Caki2 (cell line): ENCODE measurements at regions not wholly inside any gene's neighbourhood (a gene's known extent, or its start where the extent isn't known, plus 50 kb on each side); places are given as distances from the start of the nearest gene placed in this dataset.

Experiments used
- DNase-seq: peaks from one replicate; pipeline ENCODE4 v3.0.0-alpha.2; 2015; ENCODE audit warnings: low read depth
- in situ Hi-C: cut with HindIII; loops from 2 replicates; pipeline ENCODE4 v1.10.0; 2016; ENCODE audit warnings: low sequenced_read_pairs, low pct_unique_long_range_greater_than_20kb, mixed read lengths

DNA sequence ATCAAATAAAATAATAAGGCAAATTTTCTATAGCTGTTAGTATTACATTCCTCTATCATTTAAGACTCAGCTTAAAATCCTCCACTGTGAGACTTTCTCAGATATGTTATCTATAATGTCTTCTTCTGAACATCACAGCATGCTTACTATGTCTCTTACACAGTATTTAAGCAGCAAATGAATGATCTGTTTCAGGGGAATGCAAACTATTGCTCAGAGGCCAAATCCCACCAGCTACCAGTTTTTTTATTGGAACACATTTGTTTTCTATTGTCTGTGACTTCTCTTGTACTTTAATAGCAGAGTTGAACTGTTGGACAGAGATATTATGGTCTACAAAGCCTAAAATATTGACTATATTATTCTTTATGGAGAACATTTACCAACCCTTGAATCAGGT lies 59.6 kb downstream of the C3orf38 start:
- in situ Hi-C loops: no loop called here
- DNase-seq: no peak

DNA sequence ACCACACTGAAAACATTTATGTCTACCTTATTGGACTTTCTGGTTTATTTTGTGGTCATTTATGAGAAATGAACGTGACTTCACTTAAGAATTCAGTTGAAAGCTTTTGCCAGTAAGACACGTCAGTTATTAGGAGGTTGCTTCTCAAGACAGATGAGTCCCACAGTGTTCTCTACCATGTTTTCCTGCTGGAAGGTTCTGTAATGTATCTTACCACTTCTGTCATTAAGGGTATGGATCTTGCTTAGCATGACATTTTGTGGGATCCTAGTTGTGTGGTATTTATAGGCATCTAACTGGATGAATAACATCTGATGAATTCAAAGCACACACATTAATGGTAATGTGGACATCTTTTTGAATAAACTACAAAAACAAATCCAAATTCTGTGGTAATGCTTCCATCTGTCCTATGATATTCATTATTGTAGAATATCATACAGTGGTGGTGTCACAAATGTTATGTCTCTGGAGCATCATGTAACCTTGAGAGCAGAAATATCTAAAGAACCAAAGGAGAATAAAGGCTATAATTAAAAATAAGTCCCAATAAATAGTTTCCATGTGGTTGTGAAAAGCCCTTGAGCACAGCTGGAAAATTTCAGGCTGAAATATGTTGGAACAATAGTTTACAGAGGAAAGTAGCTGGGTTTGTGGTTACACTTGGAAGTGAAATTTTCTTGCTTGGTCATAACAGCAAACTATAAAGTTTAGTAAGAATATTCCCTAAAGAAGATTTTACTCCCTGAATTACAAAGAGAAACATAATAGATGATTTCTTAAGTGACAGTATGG lies 61.5 kb downstream of the C3orf38 start:
- DNase-seq: no peak
- in situ Hi-C loops: no loop called here

DNA sequence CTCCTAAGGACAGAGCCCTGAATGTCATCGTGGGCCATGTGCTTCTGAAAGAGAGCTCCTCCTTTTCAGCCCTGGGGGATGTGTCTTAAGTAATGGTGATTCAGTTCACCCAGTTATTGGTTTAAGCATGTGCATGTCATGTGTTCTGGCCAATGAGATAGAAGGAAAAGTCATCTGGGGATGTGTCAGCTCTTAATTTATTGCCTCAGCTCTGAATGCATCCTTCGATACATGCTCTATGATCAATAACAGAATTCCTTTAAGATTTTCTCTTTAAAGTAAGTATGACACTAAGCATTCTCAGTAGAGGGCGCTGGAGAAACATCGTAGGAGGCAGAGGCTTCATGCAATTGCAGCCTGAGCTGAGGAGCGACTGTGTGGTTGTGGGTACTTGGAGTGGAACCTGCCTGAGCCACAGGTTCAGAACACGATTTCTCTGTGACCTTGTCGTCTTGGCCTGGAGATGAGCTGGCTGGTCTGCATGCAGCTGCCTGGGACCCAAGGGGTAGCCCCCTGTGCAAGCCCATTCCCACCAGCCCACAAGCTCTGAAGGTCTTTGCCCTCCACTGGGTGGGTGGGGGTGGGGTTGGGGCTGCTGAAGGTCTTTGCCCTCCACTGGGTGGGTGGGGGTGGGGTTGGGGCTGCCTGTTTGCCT lies 69.5 kb downstream of the C3orf38 start:
- in situ Hi-C loops: no loop called here
- DNase-seq: no peak

- no peak for DNase-seq
- in situ Hi-C loops: no loop called here
Observed at GRCh38 chr3:88220126-88220525, 70.4 kb downstream of the C3orf38 start.

DNA sequence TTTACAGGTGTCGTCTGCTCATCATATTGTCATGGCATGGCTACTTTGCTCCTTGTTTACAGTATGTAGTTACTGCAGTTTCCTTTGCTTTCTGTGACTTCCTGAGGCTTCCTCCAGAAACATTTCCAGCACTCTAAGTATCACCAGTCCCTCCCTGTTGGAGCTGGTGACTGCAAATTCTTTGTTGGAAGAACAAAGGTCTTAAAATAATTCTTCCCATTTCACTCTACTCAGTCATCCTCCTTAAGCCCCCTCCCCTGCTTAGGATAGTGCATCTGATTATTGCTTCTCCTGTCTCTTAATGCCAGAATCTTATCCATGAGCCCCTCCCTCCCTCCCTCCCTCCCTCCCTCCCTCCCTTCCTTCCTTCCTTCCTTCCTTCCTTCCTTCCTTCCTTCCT lies 72.0 kb downstream of the C3orf38 start:
- DNase-seq: no peak
- in situ Hi-C loops: no loop called here

DNA sequence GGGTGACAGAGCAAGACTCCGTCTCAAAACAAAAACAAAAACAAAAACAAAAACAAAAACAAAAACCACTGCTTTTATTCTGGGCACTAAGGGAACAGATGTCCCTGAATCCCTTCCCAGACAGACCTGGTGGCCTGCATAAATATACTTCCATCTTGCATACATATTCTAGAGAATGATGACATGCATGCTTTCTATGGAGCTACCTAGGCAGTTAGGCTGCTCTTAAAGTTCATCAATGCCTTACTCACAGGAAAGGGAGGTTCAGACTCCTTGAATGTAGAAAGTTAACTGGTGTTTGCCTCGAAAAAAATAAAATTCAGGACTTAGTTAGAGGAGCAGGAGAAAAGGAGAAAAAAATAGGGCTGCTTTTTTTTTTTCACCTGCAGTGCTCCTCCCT lies 72.6 kb downstream of the C3orf38 start:
- in situ Hi-C loops: no loop called here

GRCh38 chr3:88225326-88226008 lies 75.7 kb downstream of the C3orf38 start:
- in situ Hi-C loops: no loop called here
- no peak for DNase-seq

More for the DNA sequence above, 72.6 kb downstream of the C3orf38 start:
- no peak for DNase-seq

DNA sequence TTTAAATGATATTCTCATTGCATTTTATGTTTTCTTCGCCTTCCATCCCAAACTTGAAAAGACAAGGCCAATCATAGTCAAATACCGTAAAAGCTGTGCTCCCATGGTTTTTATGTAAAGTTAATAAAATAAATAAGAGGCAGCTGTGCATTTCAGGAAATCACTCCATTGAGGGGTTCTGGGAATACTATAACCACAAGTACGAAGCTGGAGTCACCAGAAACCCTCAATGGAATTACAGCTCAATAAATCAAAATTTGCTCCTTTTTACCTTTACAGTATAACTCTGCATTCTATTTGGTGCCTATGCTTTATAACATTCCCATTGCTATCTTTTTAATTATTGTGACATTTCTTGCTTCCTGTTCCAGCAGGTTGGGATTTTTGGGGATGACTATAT lies 77.2 kb downstream of the C3orf38 start:
- in situ Hi-C loops: no loop called here
- no peak for DNase-seq

DNA sequence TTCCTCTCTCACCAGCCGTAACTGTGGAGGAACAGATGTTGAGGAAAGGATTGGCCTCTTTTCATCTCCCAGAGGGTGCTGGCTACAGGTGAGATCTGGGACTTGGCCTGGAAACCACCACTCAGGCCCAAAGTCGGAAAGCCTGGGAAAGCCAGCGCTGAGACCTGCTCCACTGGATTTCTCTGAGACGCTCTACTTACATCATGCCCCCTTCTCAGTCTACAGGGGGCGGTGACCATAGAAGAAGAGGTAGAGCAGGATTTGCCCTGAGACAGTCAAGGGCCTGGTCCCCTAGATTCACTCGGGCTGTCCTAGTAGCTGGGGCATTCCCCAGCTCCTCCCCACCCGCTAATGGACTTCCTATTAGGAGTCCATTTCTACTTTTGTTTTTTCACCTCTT lies 80.9 kb downstream of the C3orf38 start:
- in situ Hi-C loops: no loop called here
- no peak for DNase-seq

DNA sequence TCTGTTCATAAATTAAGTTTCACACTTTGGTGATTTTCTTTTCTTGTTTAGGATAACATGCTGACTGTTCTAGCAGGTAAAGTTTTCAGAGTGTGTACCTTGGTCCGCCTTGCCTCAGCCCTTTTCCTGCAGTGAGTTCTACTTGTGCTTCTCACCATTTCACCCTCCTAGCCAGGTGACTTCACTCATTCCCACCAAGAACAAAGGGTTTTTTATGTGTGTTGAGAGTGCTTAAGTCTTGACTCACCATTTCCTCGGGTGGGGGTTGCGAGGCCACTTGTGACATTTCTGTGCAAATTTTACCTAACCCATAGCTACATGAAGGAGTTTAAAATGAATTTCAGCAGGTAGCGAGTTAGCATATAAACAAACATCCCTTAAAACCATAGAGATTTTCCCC lies 81.4 kb downstream of the C3orf38 start:
- DNase-seq: no peak

GRCh38 chr3:88231632-88232031 lies 81.9 kb downstream of the C3orf38 start:
- in situ Hi-C loops: no loop called here
- DNase-seq: no peak

More for the DNA sequence above, 81.4 kb downstream of the C3orf38 start:
- in situ Hi-C loops: no loop called here

DNA sequence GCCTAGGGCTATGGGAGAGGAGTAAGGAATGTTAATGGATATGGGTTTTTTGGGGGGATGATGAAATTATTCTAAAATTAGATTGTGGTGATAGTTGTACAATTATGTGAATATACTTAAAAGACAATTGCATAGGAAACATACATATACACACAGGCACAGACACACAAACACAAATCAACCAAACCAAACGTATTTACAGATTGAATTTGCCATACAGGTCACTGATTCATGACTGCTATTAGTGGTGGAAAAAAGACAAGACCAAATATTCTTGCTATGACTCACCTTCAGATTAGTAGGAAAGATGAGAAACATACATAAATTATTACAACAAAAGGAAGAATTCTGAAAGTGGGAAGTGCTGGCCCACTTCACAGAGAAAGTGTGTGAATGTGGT lies 85.3 kb downstream of the C3orf38 start:
- in situ Hi-C loops: no loop called here
- no peak for DNase-seq

GRCh38 chr3:88239870-88240269 lies 90.1 kb downstream of the C3orf38 start:
- in situ Hi-C loops: no loop called here
- DNase-seq: no peak

GRCh38 chr3:88248658-88249057 lies 98.9 kb downstream of the C3orf38 start:
- in situ Hi-C loops: no loop called here
- no peak for DNase-seq

GRCh38 chr3:88259045-88259444 lies 109.3 kb downstream of the C3orf38 start:
- in situ Hi-C loops: no loop called here
- no peak for DNase-seq

- in situ Hi-C loops: no loop called here
Observed at GRCh38 chr3:88262527-88262926, 112.8 kb downstream of the C3orf38 start.

DNA sequence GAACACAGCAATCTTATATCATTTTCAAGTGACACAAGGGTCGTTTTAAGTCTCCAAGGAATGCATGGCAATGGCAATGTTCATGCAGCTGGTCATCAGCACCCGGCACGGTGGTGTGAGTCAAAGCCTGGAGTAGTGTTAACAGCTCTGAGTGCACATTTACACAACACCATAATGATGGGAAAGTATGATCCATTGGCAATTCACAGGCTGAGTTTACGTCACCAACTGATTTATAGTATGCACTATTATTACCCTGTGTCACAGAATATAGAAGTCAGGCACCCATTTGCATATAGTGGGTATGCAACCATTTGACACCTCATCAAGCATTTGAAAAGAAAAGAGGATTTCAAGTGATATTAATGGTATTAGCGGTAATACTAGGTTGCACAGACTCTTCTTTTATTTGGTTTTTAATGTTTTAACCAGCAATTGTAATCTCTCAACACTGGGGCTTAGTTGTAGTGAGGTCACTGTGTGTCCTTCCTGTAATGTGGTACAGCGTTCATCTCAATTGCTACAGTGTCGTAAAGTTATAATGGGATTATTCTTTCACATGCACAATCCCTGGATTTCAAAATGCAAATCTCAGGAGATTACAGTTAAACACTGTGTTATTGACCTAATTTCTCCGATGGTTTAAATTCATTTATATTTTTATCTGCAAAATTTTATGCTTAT lies 113.8 kb downstream of the C3orf38 start:
- in situ Hi-C loops: no loop called here
- no peak for DNase-seq

More at GRCh38 chr3:88262527-88262926, 112.8 kb downstream of the C3orf38 start:
- no peak for DNase-seq

- DNase-seq: no peak
- in situ Hi-C loops: no loop called here
Observed at GRCh38 chr3:88267441-88267840, 117.7 kb downstream of the C3orf38 start.

- DNase-seq: no peak
- in situ Hi-C loops: no loop called here
Observed at GRCh38 chr3:88267847-88268246, 118.1 kb downstream of the C3orf38 start.
